ENCODE measurements at regions not wholly inside any gene's neighbourhood (a gene's known extent, or its start where the extent isn't known, plus 50 kb on each side); places are given as distances from the start of the nearest gene placed in this dataset.
A peak's percentile ranks its signal among the peaks of the same experiment; 100 is the strongest.

- TF ChIP-seq FOSL2 (IDR thresholded peaks at IDR 0.05) (no peak), FOSL2 (CRISPR knock-in tag; IDR thresholded peaks at IDR 0.05) (no peak)
These were observed 179.5 kb downstream of the WNT5A start (continued) for GRCh38 chr3:55307622-55308021.

- ChIA-PET CTCF (no interaction called here), POLR2A (no interaction called here)
- TF ChIP-seq KDM1A (IDR thresholded peaks at IDR 0.05; ENCODE audit: low read depth) (no peak), ATOH8 (CRISPR knock-in tag; IDR thresholded peaks at IDR 0.05; ENCODE audit: low read depth) (no peak), POLR2AphosphoS2 (conservative IDR thresholded peaks at IDR 0.05; ENCODE audit: low read length) (no peak), NFE2L2 (conservative IDR thresholded peaks at IDR 0.05; ENCODE audit: low read length) (no peak), HOXA7 (CRISPR knock-in tag; IDR thresholded peaks at IDR 0.05) (no peak), MYC (IDR thresholded peaks at IDR 0.05; ENCODE audit: borderline replicate concordance, low read length) (no peak), MAX (IDR thresholded peaks at IDR 0.05) (no peak), SREBF2 (IDR thresholded peaks at IDR 0.05) (no peak), RCOR1 (IDR thresholded peaks at IDR 0.05; ENCODE audit: low read depth, low read length) (no peak), KDM5A (IDR thresholded peaks at IDR 0.05) (no peak), PHF8 (IDR thresholded peaks at IDR 0.05; ENCODE audit: borderline replicate concordance, low read depth) (no peak), RAD21 (conservative IDR thresholded peaks at IDR 0.05 in 1 of 2, IDR thresholded peaks at IDR 0.05 in 1 of 2) (no peak), PBX3 (IDR thresholded peaks at IDR 0.05) (no peak), POLR2A (IDR thresholded peaks at IDR 0.05; ENCODE audit: low read length) (no peak), SMC3 (IDR thresholded peaks at IDR 0.05) (no peak), CBX2 (IDR thresholded peaks at IDR 0.05; ENCODE audit: borderline replicate concordance, low read depth) (no peak), HOXB5 (CRISPR knock-in tag; IDR thresholded peaks at IDR 0.05) (no peak), CEBPB (IDR thresholded peaks at IDR 0.05) (no peak), JUNB (IDR thresholded peaks at IDR 0.05) (no peak)
- no peak overlapping the region for H3K27ac ChIP-seq
- ATAC-seq (no peak), FAIRE-seq (no peak), DNase-seq (ENCODE audit: low read depth in 1 of 2, low spot score in 1 of 2) (no peak)
- no peak overlapping the region for H3K4me3 ChIP-seq
- no peak overlapping the region for H3K4me2 ChIP-seq
- no peaks in the 10 kb centered on the region for H3K9me3 ChIP-seq
- H3K4me1 ChIP-seq = no peaks in the 10 kb centered on the region
- WGBS (ENCODE audit: missing lambda C conversion rate) = 5% methylated on average over 5 of the region's 5 CpGs
These were observed 181.2 kb downstream of the WNT5A start for GRCh38 chr3:55305696-55306485.

- ChIA-PET CTCF (no interaction called here), POLR2A (no interaction called here)
- Histone ChIP-seq H3K9me3 (no peaks in the 10 kb centered on the region), H3K4me2 (no peak overlapping the region), H3K4me1 (no peaks in the 10 kb centered on the region), H3K4me3 (no peak overlapping the region), H3K27ac (no peak overlapping the region)
- no peak for ATAC-seq
- DNase-seq (ENCODE audit: low read depth in 1 of 2, low spot score in 1 of 2) = no peak
- FAIRE-seq = no peak
- TF ChIP-seq CHD4 (IDR thresholded peaks at IDR 0.05; ENCODE audit: borderline replicate concordance) (no peak), MAFK (IDR thresholded peaks at IDR 0.05; ENCODE audit: partially characterized antibody) (peak; percentile 22)
These were observed 186.4 kb downstream of the WNT5A start for GRCh38 chr3:55300701-55301100.

GRCh38 chr3:55297706-55298105 lies 189.4 kb downstream of the WNT5A start:
- Histone ChIP-seq H3K4me2 (no peak overlapping the region), H3K4me1 (no peaks in the 10 kb centered on the region), H3K9me3 (no peaks in the 10 kb centered on the region), H3K4me3 (no peak overlapping the region), H3K27ac (no peak overlapping the region)
- TF ChIP-seq E2F6 (IDR thresholded peaks at IDR 0.05; ENCODE audit: borderline replicate concordance, low read depth) = no peak
- TF ChIP-seq RNF2 (IDR thresholded peaks at IDR 0.05; ENCODE audit: borderline replicate concordance, low read depth) = no peak
- no peak for TF ChIP-seq RFX5 (IDR thresholded peaks at IDR 0.05)
- TF ChIP-seq EHF (CRISPR knock-in tag; IDR thresholded peaks at IDR 0.05) = no peak
- TF ChIP-seq POLR2A (IDR thresholded peaks at IDR 0.05; ENCODE audit: low read length) = no peak
- TF ChIP-seq RCOR1 (IDR thresholded peaks at IDR 0.05; ENCODE audit: low read depth, low read length) = no peak
- TF ChIP-seq CHD4 (IDR thresholded peaks at IDR 0.05; ENCODE audit: borderline replicate concordance) = no peak
- ATAC-seq = no peak
- no peak for FAIRE-seq
- CTCF ChIA-PET = no interaction called here
- POLR2A ChIA-PET = no interaction called here
- no peak for DNase-seq (ENCODE audit: low read depth in 1 of 2, low spot score in 1 of 2)
- 43% methylated on average over 5 of the region's 5 CpGs for WGBS (ENCODE audit: missing lambda C conversion rate)
